H1 (cell line): ENCODE measurements at regions not wholly inside any gene's neighbourhood (a gene's known extent, or its start where the extent isn't known, plus 50 kb on each side); places are given as distances from the start of the nearest gene placed in this dataset.

Experiments used
- CTCF ChIA-PET: fragments of 300-600 bp; sonication (Branson Sonifier 250); formaldehyde crosslinking; loops from one replicate; lab custom pipeline; 2021; ENCODE audit not compliant: partially characterized antibody; lab: Charles Lee
- POLR2A ChIA-PET: fragments of 300-600 bp; sonication (Branson Sonifier 250); formaldehyde crosslinking; loops from one replicate; lab custom pipeline; 2021; ENCODE audit warnings: inconsistent platforms; ENCODE audit not compliant: partially characterized antibody; lab: Charles Lee
- DNase-seq, 2 experiments: peaks; one replicate each; pipeline versions ENCODE4 v3.0.0 to v3.0.0-alpha.2; 2010 to 2022; ENCODE audit warnings: low spot score in 2 of 2, low read depth in 1 of 2, mixed read lengths in 1 of 2
- FAIRE-seq: peaks from 2 replicates; lab custom pipeline; 2011; peaks lifted over from hg19 to GRCh38; lab: Jason Lieb, UNC
- H2AFZ ChIP-seq: 2 replicates; pipeline ENCODE4 v1.8.1; 2012; ENCODE audit warnings: low read length, inconsistent platforms
- H2AK5ac ChIP-seq: 2 replicates; pipeline ENCODE4 v1.6.1; 2013; ENCODE audit warnings: low read depth, low read length
- H2BK120ac ChIP-seq: replicated peaks from 2 replicates; pipeline ENCODE3; 2013; ENCODE audit warnings: low read depth, low read length, inconsistent platforms
- H2BK12ac ChIP-seq: 2 replicates; pipeline ENCODE4 v1.6.1; 2013; ENCODE audit warnings: low read depth, low read length
- H2BK15ac ChIP-seq: 2 replicates; pipeline ENCODE4 v1.6.1; 2013; ENCODE audit warnings: low read length
- H2BK20ac ChIP-seq: 2 replicates; pipeline ENCODE4 v1.6.1; 2013; ENCODE audit warnings: low read length
- H2BK5ac ChIP-seq: 2 replicates; pipeline ENCODE4 v1.6.1; 2013; ENCODE audit warnings: low read depth, low read length
- H3K14ac ChIP-seq: 2 replicates; pipeline ENCODE4 v1.6.1; 2013; ENCODE audit warnings: inconsistent platforms; ENCODE audit not compliant: insufficient read length
- H3K18ac ChIP-seq: 2 replicates; pipeline ENCODE4 v1.6.1; 2013; ENCODE audit warnings: low read length; ENCODE audit errors: extremely low read depth
- H3K23ac ChIP-seq: 2 replicates; pipeline ENCODE4 v1.6.1; 2013; ENCODE audit warnings: inconsistent platforms; ENCODE audit not compliant: insufficient read length
- H3K23me2 ChIP-seq: 2 replicates; pipeline ENCODE4 v1.6.1; 2013; ENCODE audit warnings: low read depth, low read length
- H3K27ac ChIP-seq: 2 replicates; pipeline ENCODE4 v1.6.1; 2011; ENCODE audit warnings: low read depth, low read length, inconsistent platforms
- H3K27me3 ChIP-seq, 4 experiments: replicated peaks in 1 of 4; 1 replicate in 1 of 4; 2 replicates in 3 of 4; pipeline versions ENCODE4 v1.6.1 to v1.8.1; 2011 to 2013; ENCODE audit warnings: low read length in 3 of 4, mild to moderate bottlenecking in 3 of 4, inconsistent platforms in 2 of 4, mixed read lengths in 2 of 4, moderate library complexity in 1 of 4; ENCODE audit not compliant: control insufficient read depth in 3 of 4, insufficient read depth in 3 of 4; ENCODE audit errors: extremely low read depth in 1 of 4
- H3K36me3 ChIP-seq, 4 experiments: 2 replicates each; pipeline versions ENCODE4 v1.6.1 to v1.8.1; 2011 to 2013; ENCODE audit warnings: mild to moderate bottlenecking in 4 of 4, low read length in 3 of 4, moderate library complexity in 2 of 4, control low read depth in 1 of 4, inconsistent platforms in 1 of 4; ENCODE audit not compliant: insufficient read depth in 4 of 4, control insufficient read depth in 2 of 4
- H3K4ac ChIP-seq: replicated peaks from 2 replicates; pipeline ENCODE3; 2013; ENCODE audit warnings: low read length, low read depth, mixed read lengths, inconsistent platforms; ENCODE audit not compliant: insufficient read length
- H3K4me1 ChIP-seq, 4 experiments: replicated peaks in 1 of 4; 1 replicate in 1 of 4; 2 replicates in 3 of 4; pipeline versions ENCODE4 v1.6.1 to v1.8.1; 2011 to 2013; ENCODE audit warnings: low read length in 3 of 4, inconsistent platforms in 2 of 4, mixed read lengths in 1 of 4; ENCODE audit not compliant: insufficient read depth in 4 of 4, control insufficient read depth in 3 of 4
- H3K4me2 ChIP-seq, 2 experiments: 2 replicates each; pipeline versions ENCODE4 v1.6.1 to v1.8.1; 2011 to 2013; ENCODE audit warnings: low read depth in 2 of 2, low read length in 2 of 2, control low read depth in 1 of 2, inconsistent platforms in 1 of 2, mild to moderate bottlenecking in 1 of 2; ENCODE audit not compliant: insufficient read depth in 1 of 2
- H3K4me3 ChIP-seq, 4 experiments: fragments of 200-600, 300-600 bp in 1 of 4; sonication (generic), shearing (Covaris generic), sonication (Bioruptor Twin) in 1 of 4; 2 replicates each; pipeline versions ENCODE4 v1.5.1 to v1.8.1; 2011 to 2016; ENCODE audit warnings: low read length in 4 of 4, low read depth in 3 of 4, control low read depth in 2 of 4, inconsistent platforms in 2 of 4, mild to moderate bottlenecking in 2 of 4, mixed read lengths in 1 of 4, moderate library complexity in 1 of 4; ENCODE audit not compliant: insufficient read depth in 2 of 4; ENCODE audit errors: extremely low read depth in 1 of 4
- H3K56ac ChIP-seq: replicated peaks from 2 replicates; pipeline ENCODE3; 2013; ENCODE audit warnings: low read depth, mild to moderate bottlenecking, mixed read lengths, low read length, inconsistent platforms; ENCODE audit not compliant: insufficient read length
- H3K79me1 ChIP-seq: 2 replicates; pipeline ENCODE4 v1.6.1; 2013; ENCODE audit warnings: low read depth, low read length, control low read depth
- H3K79me2 ChIP-seq, 2 experiments: 2 replicates each; pipeline versions ENCODE4 v1.6.1 to v1.8.1; 2012 to 2013; ENCODE audit warnings: low read length in 2 of 2, mild to moderate bottlenecking in 2 of 2, inconsistent platforms in 1 of 2; ENCODE audit not compliant: insufficient read depth in 2 of 2, control insufficient read depth in 1 of 2
- H3K9ac ChIP-seq, 4 experiments: replicated peaks in 1 of 4; 1 replicate in 1 of 4; 2 replicates in 3 of 4; pipeline versions ENCODE4 v1.6.1 to v1.8.1; 2011 to 2013; ENCODE audit warnings: low read depth in 3 of 4, low read length in 3 of 4, control low read depth in 2 of 4, mild to moderate bottlenecking in 2 of 4, moderate library complexity in 2 of 4, inconsistent platforms in 1 of 4; ENCODE audit errors: extremely low read depth in 1 of 4
- H3K9me3 ChIP-seq, 2 experiments: 2 replicates each; pipeline versions ENCODE4 v1.6.1 to v1.8.1; 2012 to 2013; ENCODE audit warnings: mild to moderate bottlenecking in 2 of 2, moderate library complexity in 2 of 2, control low read depth in 1 of 2, inconsistent platforms in 1 of 2, low read depth in 1 of 2, low read length in 1 of 2, mixed read lengths in 1 of 2; ENCODE audit not compliant: insufficient read depth in 2 of 2
- H4K20me1 ChIP-seq, 2 experiments: replicated peaks in 1 of 2; 2 replicates each; pipeline versions ENCODE3 to v1.8.1; 2011 to 2013; ENCODE audit warnings: inconsistent platforms in 2 of 2, low read length in 2 of 2, mild to moderate bottlenecking in 1 of 2; ENCODE audit not compliant: insufficient read depth in 2 of 2, control insufficient read depth in 1 of 2
- H4K5ac ChIP-seq: 2 replicates; pipeline ENCODE4 v1.6.1; 2013; ENCODE audit warnings: low read length, low read depth, mixed read lengths, inconsistent platforms; ENCODE audit not compliant: insufficient read length
- H4K8ac ChIP-seq: 2 replicates; pipeline ENCODE4 v1.8.0; 2013; ENCODE audit warnings: mild to moderate bottlenecking, moderate library complexity, low read length, inconsistent platforms; ENCODE audit not compliant: insufficient read depth; ENCODE audit errors: extremely low read depth
- H4K91ac ChIP-seq: replicated peaks from 2 replicates; pipeline ENCODE3; 2013; ENCODE audit warnings: low read length, mixed read lengths, inconsistent platforms; ENCODE audit not compliant: insufficient read length
- CTBP2 ChIP-seq: IDR thresholded peaks from 2 replicates; pipeline ENCODE4 v1.7.0; 2011; ENCODE audit warnings: borderline replicate concordance, mild to moderate bottlenecking, moderate library complexity, mixed read lengths, low read length; ENCODE audit not compliant: insufficient read depth, insufficient read length
- EGR1 ChIP-seq: IDR thresholded peaks from 2 replicates; pipeline ENCODE4 v1.6.1; 2011; ENCODE audit warnings: low read depth, low read length, borderline replicate concordance
- JUND ChIP-seq: IDR thresholded peaks from 2 replicates; pipeline ENCODE4 v1.6.1; 2011; ENCODE audit warnings: mild to moderate bottlenecking, improper control_type of control experiment, low read length
- KDM1A ChIP-seq: fragments of 200-600, 300-600 bp; sonication (generic); IDR thresholded peaks from 2 replicates; pipeline ENCODE4 v1.7.1; 2016; ENCODE audit warnings: mild to moderate bottlenecking, low read length, borderline replicate concordance
- KDM4A ChIP-seq: IDR thresholded peaks from one replicate; pipeline ENCODE4 v1.7.1; 2012; ENCODE audit warnings: low read depth, mild to moderate bottlenecking, moderate library complexity, low read length, inconsistent platforms; ENCODE audit not compliant: severe bottlenecking
- POLR2A ChIP-seq, 2 experiments: IDR thresholded peaks; 1 replicate in 1 of 2; 2 replicates in 1 of 2; pipeline ENCODE4 v1.6.1; 2011; ENCODE audit warnings: low read depth in 2 of 2, low read length in 2 of 2, mild to moderate bottlenecking in 2 of 2; ENCODE audit errors: control extremely low read depth in 1 of 2
- RAD21 ChIP-seq, 2 experiments: IDR thresholded peaks in 1 of 2; conservative IDR thresholded peaks in 1 of 2; 2 replicates each; pipeline ENCODE4 v1.6.1; 2011; ENCODE audit warnings: low read depth in 2 of 2, low read length in 2 of 2, improper control_type of control experiment in 1 of 2, inconsistent platforms in 1 of 2, mild to moderate bottlenecking in 1 of 2, moderate library complexity in 1 of 2
- RBBP5 ChIP-seq: IDR thresholded peaks from 2 replicates; pipeline ENCODE4 v1.7.1; 2012; ENCODE audit warnings: low read depth, mild to moderate bottlenecking, inconsistent platforms, low read length, moderate library complexity, borderline replicate concordance
- RNF2 ChIP-seq: fragments of 200-900, 300-1000 bp; sonication (generic); IDR thresholded peaks from 2 replicates; pipeline ENCODE4 v1.7.1; 2016; ENCODE audit warnings: borderline replicate concordance, low read depth, mild to moderate bottlenecking, antibody characterized with exemption, low read length; ENCODE audit not compliant: poor library complexity, severe bottlenecking; ENCODE audit errors: missing control alignments
- YY1 ChIP-seq: IDR thresholded peaks from 2 replicates; pipeline ENCODE4 v1.6.1; 2011; ENCODE audit warnings: low read depth, mild to moderate bottlenecking, low read length
- WGBS, 2 experiments: shearing (Covaris generic) in 1 of 2; methylation state at CpG; one replicate each; pipeline versions ENCODE4 v1.1.6 to v1.1.7; 2013 to 2015; ENCODE audit warnings: low lambda C conversion rate in 2 of 2, mixed read lengths in 2 of 2, inconsistent platforms in 1 of 2, low coverage in 1 of 2, missing lambda C conversion rate in 1 of 2; ENCODE audit not compliant: insufficient replicate concordance in 2 of 2, insufficient coverage in 1 of 2, insufficient read length in 1 of 2; ENCODE audit errors: extremely low coverage in 1 of 2, missing lambda C conversion rate in 1 of 2; 5-methylcytosine and 5-hydroxymethylcytosine counted together

DNA sequence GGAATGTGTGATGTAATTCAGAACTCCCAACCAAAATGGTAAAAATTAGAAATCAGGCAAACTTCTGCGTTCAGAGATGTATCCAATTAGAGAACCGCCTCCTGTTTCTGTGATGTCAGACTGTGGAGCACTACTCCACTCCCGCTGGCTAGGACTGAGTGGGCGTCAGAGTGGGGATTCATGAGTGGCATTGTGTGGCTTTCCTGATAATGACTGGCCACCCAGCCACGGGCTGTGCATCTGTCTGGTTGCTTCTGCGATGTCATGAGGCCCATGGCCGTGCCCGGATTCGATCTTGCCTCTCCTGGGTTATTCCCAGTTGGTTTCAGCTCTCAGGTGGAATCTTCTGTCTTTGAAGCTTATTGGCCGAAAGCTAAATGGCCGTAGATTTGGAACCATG, 87.1 kb upstream of the KCNA1 start:
- 90% methylated on average over 11 of the region's 11 CpGs; no CpG with 5 or more reads in 1 of the 2 experiments for WGBS, 2 experiments
- Histone ChIP-seq H3K4me1 (peaks cover 0 to 2% (median 0%) of the 10 kb centered on the region in 4 experiments; a peak in 1 of 7 replicates), H3K23ac (no peak overlapping the region), H3K9ac (no peak overlapping the region), H2BK120ac (no peak overlapping the region), H4K5ac (no peak overlapping the region), H3K4ac (no peak overlapping the region), H3K4me3 (no peak overlapping the region), H2AK5ac (no peak overlapping the region), H3K27ac (no peak overlapping the region), H4K91ac (no peak overlapping the region), H3K27me3 (no peaks in the 10 kb centered on the region; a peak in 1 of 7 replicates), H2BK15ac (no peak overlapping the region), H3K9me3 (no peaks in the 10 kb centered on the region), H2BK20ac (no peak overlapping the region), H4K8ac (no peak overlapping the region), H3K23me2 (no peaks in the 10 kb centered on the region; the same call in 1 of the 2 replicates), H3K4me2 (no peak overlapping the region), H3K56ac (no peak overlapping the region), H3K14ac (no peak overlapping the region), H2BK12ac (no peak overlapping the region), H2AFZ (no peak overlapping the region), H3K79me2 (no peaks in the 10 kb centered on the region), H3K79me1 (peaks cover 2% of the 10 kb centered on the region; the same call in 1 of the 2 replicates), H3K36me3 (no peaks in the 10 kb centered on the region), H3K18ac (no peak overlapping the region), H4K20me1 (peaks cover 0 to 6% of the 10 kb centered on the region in 2 experiments), H2BK5ac (no peak overlapping the region)
- TF ChIP-seq KDM1A (no peak), POLR2A (IDR thresholded peaks at IDR 0.05; ENCODE audit: control extremely low read depth in 1 of 2, low read depth in 2 of 2, low read length in 2 of 2) (no peak), RAD21 (IDR thresholded peaks at IDR 0.05 in 1 of 2, conservative IDR thresholded peaks at IDR 0.05 in 1 of 2; ENCODE audit: low read depth in 2 of 2, low read length in 2 of 2) (no peak), RNF2 (no peak), KDM4A (no peak), YY1 (no peak), EGR1 (no peak), JUND (no peak), CTBP2 (no peak), RBBP5 (no peak)
- DNase-seq (no peak), FAIRE-seq (no peak)
- POLR2A ChIA-PET, result no interaction called here
- CTCF ChIA-PET, result interaction anchor here (1.4 kb wide), 2 partner anchors 33 to 35 kb away, joined by 4 to 5 read pairs; no protein-coding TSS in a partner anchor
